ENCODE measurements at regions not wholly inside any gene's neighbourhood (a gene's known extent, or its start where the extent isn't known, plus 50 kb on each side); places are given as distances from the start of the nearest gene placed in this dataset.

- TF ChIP-seq PRDM15 (CRISPR knock-in tag; IDR thresholded peaks at IDR 0.05) (no peak), POLR2AphosphoS5 (IDR thresholded peaks at IDR 0.05; ENCODE audit: low read length) (no peak), NKRF (conservative IDR thresholded peaks at IDR 0.05) (no peak), WRNIP1 (IDR thresholded peaks at IDR 0.05; ENCODE audit: borderline replicate concordance, low read depth, low read length) (no peak), BRCA1 (IDR thresholded peaks at IDR 0.05; ENCODE audit: low read depth, low read length) (no peak), KDM1A (IDR thresholded peaks at IDR 0.05; ENCODE audit: borderline replicate concordance) (no peak), MEF2B (IDR thresholded peaks at IDR 0.05; ENCODE audit: partially characterized antibody, poor library complexity, severe bottlenecking) (no peak)
Observed at GRCh38 chr1:56152635-56153034, 426.7 kb downstream of the PLPP3 start (continued).

- Histone ChIP-seq H3K79me2 (ENCODE audit: control insufficient read depth, insufficient read depth, low read length) (no peaks in the 10 kb centered on the region), H4K20me1 (ENCODE audit: control insufficient read depth, insufficient read depth) (no peaks in the 10 kb centered on the region), H3K4me3 (no peak overlapping the region), H3K9ac (ENCODE audit: control insufficient read depth, insufficient read depth, low read length) (no peak overlapping the region), H3K9me3 (replicated peaks; ENCODE audit: control insufficient read depth, insufficient read depth, low read length) (no peaks in the 10 kb centered on the region), H2AFZ (ENCODE audit: control insufficient read depth, low read depth, low read length) (no peak overlapping the region), H3K4me2 (ENCODE audit: control insufficient read depth, insufficient read depth) (no peak overlapping the region), H3K36me3 (ENCODE audit: control insufficient read depth in 2 of 2, insufficient read depth in 2 of 2, low read length in 1 of 2) (no peaks in the 10 kb centered on the region), H3K27me3 (replicated peaks in 1 of 2; ENCODE audit: control insufficient read depth in 2 of 2, insufficient read depth in 2 of 2, low read length in 1 of 2) (no peaks in the 10 kb centered on the region), H3K4me1 (ENCODE audit: control insufficient read depth, insufficient read depth, low read length) (no peaks in the 10 kb centered on the region), H3K27ac (ENCODE audit: control insufficient read depth, insufficient read depth) (no peak overlapping the region)
- in situ Hi-C loops (cut with MboI) (no loop called here), intact Hi-C loops (cut with micrococcal nuclease; ENCODE audit: unreplicated experiment) (no loop called here)
- DNase-seq (ENCODE audit: low read depth, low spot score) (no peak), ATAC-seq (no peak), FAIRE-seq (no peak)
- POLR2A ChIA-PET: interaction anchor here (1.0 kb wide), 1 partner anchor 18 kb away, joined by 3 read pairs; no protein-coding TSS in a partner anchor
- TF ChIP-seq SREBF1 (IDR thresholded peaks at IDR 0.05; ENCODE audit: low read length): no peak
- TF ChIP-seq BMI1 (IDR thresholded peaks at IDR 0.05; ENCODE audit: borderline replicate concordance): no peak
- TF ChIP-seq SUPT20H (IDR thresholded peaks at IDR 0.05; ENCODE audit: borderline replicate concordance, control insufficient read depth, low read depth, low read length): no peak
- TF ChIP-seq NR2F1 (conservative IDR thresholded peaks at IDR 0.05): no peak
- RAD21 ChIA-PET (ENCODE audit: unreplicated experiment): no interaction called here
- SMC1A ChIA-PET (ENCODE audit: uncharacterized antibody, unreplicated experiment): interaction anchor here (1.8 to 2.4 kb wide), 2 partner anchors 17 to 20 kb away, joined by 5 to 9 read pairs; no protein-coding TSS in a partner anchor
- no TSS peak for BruUV-seq (replicated peaks)
- CTCF ChIA-PET: interaction anchor here (1.1 kb wide), 1 partner anchor 17 kb away, joined by 3 read pairs; no protein-coding TSS in a partner anchor
- 66% methylated on average over 2 of the region's 2 CpGs for WGBS (ENCODE audit: insufficient coverage, insufficient replicate concordance, low lambda C conversion rate, missing lambda C conversion rate)
Observed at GRCh38 chr1:56151402-56151801, 428.0 kb downstream of the PLPP3 start.
